ENCODE measurements at regions not wholly inside any gene's neighbourhood (a gene's known extent, or its start where the extent isn't known, plus 50 kb on each side); places are given as distances from the start of the nearest gene placed in this dataset.

GRCh38 chr17:83193336-83194185, 114.2 kb downstream of the METRNL start:
- Histone ChIP-seq H3K4me1 (ENCODE audit: insufficient read depth, low read length) (peaks cover 10% of the 10 kb centered on the region), H3K4me3 (ENCODE audit: low read depth in 1 of 2, low read length in 2 of 2) (no peak overlapping the region), H3K27ac (ENCODE audit: low read length) (peak overlapping the region; percentile 32; the same call in 1 of the 2 replicates), H3K27me3 (ENCODE audit: insufficient read depth, low read length, poor library complexity) (peaks cover 4% of the 10 kb centered on the region), H3K4me2 (ENCODE audit: insufficient read depth, low read length) (no peak overlapping the region), H3K9ac (ENCODE audit: low read depth, low read length) (no peak overlapping the region), H3K9me3 (ENCODE audit: insufficient read depth, low read length, severe bottlenecking) (no peaks in the 10 kb centered on the region), H4K20me1 (ENCODE audit: insufficient read depth, low read length) (no peaks in the 10 kb centered on the region; the same call in 1 of the 2 replicates), H2AFZ (ENCODE audit: low read depth, low read length) (no peak overlapping the region), H3K79me2 (ENCODE audit: insufficient read depth, low read length) (no peaks in the 10 kb centered on the region), H3K36me3 (ENCODE audit: insufficient read depth, low read length) (no peaks in the 10 kb centered on the region)
- peak; percentile 60 for ATAC-seq (ENCODE audit: insufficient read depth, low read depth)
- TF ChIP-seq CTCF (IDR thresholded peaks at IDR 0.05; ENCODE audit: borderline replicate concordance, extremely low read depth, low read length, poor library complexity, severe bottlenecking) (no peak), EZH2 (IDR thresholded peaks at IDR 0.05; ENCODE audit: borderline replicate concordance, low read depth, low read length, severe bottlenecking) (no peak)
- peak; percentile 21 for DNase-seq

GRCh38 chr17:83194186-83194561, 114.8 kb downstream of the METRNL start:
- H3K9ac ChIP-seq (ENCODE audit: low read depth, low read length) = no peak overlapping the region
- H3K79me2 ChIP-seq (ENCODE audit: insufficient read depth, low read length) = no peaks in the 10 kb centered on the region
- no peak overlapping the region for H3K27ac ChIP-seq (ENCODE audit: low read length)
- no peak overlapping the region for H3K4me2 ChIP-seq (ENCODE audit: insufficient read depth, low read length)
- peaks cover 10% of the 10 kb centered on the region for H3K27me3 ChIP-seq (ENCODE audit: insufficient read depth, low read length, poor library complexity)
- no peak overlapping the region for H3K4me3 ChIP-seq (ENCODE audit: low read depth in 1 of 2, low read length in 2 of 2)
- DNase-seq (peak; percentile 15), ATAC-seq (ENCODE audit: insufficient read depth, low read depth) (no peak)
- peaks cover 10% of the 10 kb centered on the region for H3K4me1 ChIP-seq (ENCODE audit: insufficient read depth, low read length)
- TF ChIP-seq CTCF (IDR thresholded peaks at IDR 0.05; ENCODE audit: borderline replicate concordance, extremely low read depth, low read length, poor library complexity, severe bottlenecking) = no peak
- no peak for TF ChIP-seq EZH2 (IDR thresholded peaks at IDR 0.05; ENCODE audit: borderline replicate concordance, low read depth, low read length, severe bottlenecking)
- H2AFZ ChIP-seq (ENCODE audit: low read depth, low read length) = no peak overlapping the region
- no peaks in the 10 kb centered on the region; the same call in 1 of the 2 replicates for H4K20me1 ChIP-seq (ENCODE audit: insufficient read depth, low read length)
- H3K36me3 ChIP-seq (ENCODE audit: insufficient read depth, low read length) = no peaks in the 10 kb centered on the region
- no peaks in the 10 kb centered on the region for H3K9me3 ChIP-seq (ENCODE audit: insufficient read depth, low read length, severe bottlenecking)

- ATAC-seq (ENCODE audit: insufficient read depth, low read depth) = no peak
- no peaks in the 10 kb centered on the region for H3K9me3 ChIP-seq (ENCODE audit: insufficient read depth, low read length, severe bottlenecking)
- no peak for DNase-seq
- H3K4me3 ChIP-seq (ENCODE audit: low read depth in 1 of 2, low read length in 2 of 2) = no peak overlapping the region
- H3K79me2 ChIP-seq (ENCODE audit: insufficient read depth, low read length) = no peaks in the 10 kb centered on the region
- no peak overlapping the region for H2AFZ ChIP-seq (ENCODE audit: low read depth, low read length)
- no peak overlapping the region for H3K9ac ChIP-seq (ENCODE audit: low read depth, low read length)
- H4K20me1 ChIP-seq (ENCODE audit: insufficient read depth, low read length) = no peaks in the 10 kb centered on the region; the same call in 1 of the 2 replicates
- TF ChIP-seq CTCF (IDR thresholded peaks at IDR 0.05; ENCODE audit: borderline replicate concordance, extremely low read depth, low read length, poor library complexity, severe bottlenecking) (no peak), EZH2 (IDR thresholded peaks at IDR 0.05; ENCODE audit: borderline replicate concordance, low read depth, low read length, severe bottlenecking) (no peak)
- peaks cover 16% of the 10 kb centered on the region for H3K27me3 ChIP-seq (ENCODE audit: insufficient read depth, low read length, poor library complexity)
- no peak overlapping the region for H3K4me2 ChIP-seq (ENCODE audit: insufficient read depth, low read length)
- H3K4me1 ChIP-seq (ENCODE audit: insufficient read depth, low read length) = peaks cover 10% of the 10 kb centered on the region
- no peaks in the 10 kb centered on the region for H3K36me3 ChIP-seq (ENCODE audit: insufficient read depth, low read length)
- H3K27ac ChIP-seq (ENCODE audit: low read length) = no peak overlapping the region
Measured at GRCh38 chr17:83194761-83195329, 115.4 kb downstream of the METRNL start.

All from DND-41 (cell line).